Spleen (tissue), 11 donors: ENCODE measurements at regions not wholly inside any gene's neighbourhood (a gene's known extent, or its start where the extent isn't known, plus 50 kb on each side); places are given as distances from the start of the nearest gene placed in this dataset.

Source experiments
- DNase-seq: peaks from one replicate; pipeline ENCODE4 v3.0.0-alpha.2; 2020
- H3K27ac ChIP-seq, 8 donors: fragments of 200-600 bp; sonication (generic) in 7 of 8; 1 replicate in 4 of 8; 2 replicates in 4 of 8; pipeline versions ENCODE4 v1.5.0 to v1.8.0; 2016 to 2021; ENCODE audit warnings: inconsistent platforms in 4 of 8, mild to moderate bottlenecking in 4 of 8, moderate library complexity in 1 of 8
- H3K27me3 ChIP-seq, 7 donors: fragments of 200-600 bp; sonication (generic) in 6 of 7; replicated peaks in 1 of 7; 1 replicate in 4 of 7; 2 replicates in 3 of 7; pipeline versions ENCODE4 v1.5.0 to v1.8.0; 2016 to 2021; ENCODE audit warnings: inconsistent platforms in 3 of 7, mild to moderate bottlenecking in 1 of 7
- H3K36me3 ChIP-seq, 6 donors: fragments of 200-600 bp; sonication (generic) in 5 of 6; 1 replicate in 4 of 6; 2 replicates in 2 of 6; pipeline versions ENCODE4 v1.5.0 to v1.8.0; 2016 to 2021; ENCODE audit warnings: inconsistent platforms in 2 of 6
- H3K4me1 ChIP-seq, 6 donors: fragments of 200-600 bp; sonication (generic) in 5 of 6; 1 replicate in 3 of 6; 2 replicates in 3 of 6; pipeline versions ENCODE4 v1.5.0 to v1.8.0; 2016 to 2021; ENCODE audit warnings: inconsistent platforms in 3 of 6
- H3K4me3 ChIP-seq, 8 donors: fragments of 200-600 bp; sonication (generic) in 7 of 8; 1 replicate in 4 of 8; 2 replicates in 4 of 8; pipeline versions ENCODE4 v1.5.0 to v1.8.0; 2016 to 2021; ENCODE audit warnings: inconsistent platforms in 4 of 8, mild to moderate bottlenecking in 4 of 8, moderate library complexity in 2 of 8
- H3K9me3 ChIP-seq, 8 donors: fragments of 200-600 bp; sonication (generic) in 7 of 8; 1 replicate in 4 of 8; 2 replicates in 4 of 8; pipeline versions ENCODE4 v1.5.0 to v1.8.0; 2016 to 2021; ENCODE audit warnings: inconsistent platforms in 4 of 8
- POLR2A ChIP-seq, 3 donors: fragments of 450-650 bp; IDR thresholded peaks; one replicate each; pipeline ENCODE4 v1.5.1; 2017; ENCODE audit warnings: antibody characterized with exemption in 3 of 3, mild to moderate bottlenecking in 1 of 3
- POLR2AphosphoS5 ChIP-seq, 3 donors: sonication (generic); formaldehyde crosslinking; IDR thresholded peaks; one replicate each; pipeline ENCODE4 v1.5.1; 2017; ENCODE audit warnings: antibody characterized with exemption in 3 of 3
- WGBS, 5 donors: extraction: QIAGEN DNeasy Blood & Tissue Kit in 3 of 5; methylation state at CpG; one replicate each; pipeline versions ENCODE4 v1.1.5 to v1.1.7; 2013 to 2018; 5-methylcytosine and 5-hydroxymethylcytosine counted together
- intact Hi-C: fragments of 100-400 bp; cut with DNase I; formaldehyde crosslinking; loops from one replicate; pipeline ENCODE4 v1.15.0; 2023; ENCODE audit warnings: low total_unique reads
- TF ChIP-seq, protein P1 (sequence below), 11 experiments: fragments of 200-600 bp in 7 of 11; fragments of 450-650 bp in 4 of 11; sonication (generic) in 4 of 11; IDR thresholded peaks in 8 of 11; conservative IDR thresholded peaks in 3 of 11; 1 replicate in 7 of 11; 2 replicates in 4 of 11; pipeline versions ENCODE4 v1.4.0 to v1.8.0; 2016 to 2021; ENCODE audit warnings: antibody characterized with exemption in 11 of 11, inconsistent platforms in 4 of 11, mild to moderate bottlenecking in 1 of 11
- donor health status: healthy with polysubstance abuse.
- donor health status: DM: no; HTN: no; CAD: no; lungs with moderate emphysema.
- donor health status: DM: no; HTN: no; CAD: no.
- donor health status: Bipolar disorder and iron deficiency.
- donor health status: healthy.
- donor health status: DM: no; HTN: no; CAD: no.
- donor health status: DM: yes; HTN: yes; CAD: no.

DNA sequence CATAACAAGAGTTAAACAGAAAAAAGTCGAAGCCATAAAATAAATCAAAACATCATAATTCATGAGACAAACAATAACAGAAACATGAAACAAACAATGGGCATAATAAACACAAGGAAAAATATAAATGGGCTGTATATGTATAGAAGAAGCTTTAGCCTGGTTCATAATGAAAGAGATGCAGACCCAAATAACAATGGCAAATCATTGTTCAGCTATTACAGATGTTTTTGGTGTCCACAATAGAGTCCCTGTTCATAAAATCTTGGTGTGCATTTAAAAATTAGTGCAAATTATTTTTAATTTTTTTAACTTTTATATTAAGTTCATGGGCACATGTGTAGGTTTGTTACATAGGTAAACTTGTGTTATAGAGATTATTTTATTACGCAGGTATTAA is 1185.9 kb upstream of the B3GALT2 start:
- H3K4me3 ChIP-seq: no peak overlapping the region
- intact Hi-C loops: no loop called here
- H3K27ac ChIP-seq: no peak overlapping the region
- 39 to 87% (median 77%) methylated on average over 2 of the region's 2 CpGs for WGBS, 5 donors
- TF ChIP-seq POLR2AphosphoS5 (IDR thresholded peaks at IDR 0.05) (no peak), POLR2A (IDR thresholded peaks at IDR 0.05) (no peak)
- TF ChIP-seq, protein P1, sequence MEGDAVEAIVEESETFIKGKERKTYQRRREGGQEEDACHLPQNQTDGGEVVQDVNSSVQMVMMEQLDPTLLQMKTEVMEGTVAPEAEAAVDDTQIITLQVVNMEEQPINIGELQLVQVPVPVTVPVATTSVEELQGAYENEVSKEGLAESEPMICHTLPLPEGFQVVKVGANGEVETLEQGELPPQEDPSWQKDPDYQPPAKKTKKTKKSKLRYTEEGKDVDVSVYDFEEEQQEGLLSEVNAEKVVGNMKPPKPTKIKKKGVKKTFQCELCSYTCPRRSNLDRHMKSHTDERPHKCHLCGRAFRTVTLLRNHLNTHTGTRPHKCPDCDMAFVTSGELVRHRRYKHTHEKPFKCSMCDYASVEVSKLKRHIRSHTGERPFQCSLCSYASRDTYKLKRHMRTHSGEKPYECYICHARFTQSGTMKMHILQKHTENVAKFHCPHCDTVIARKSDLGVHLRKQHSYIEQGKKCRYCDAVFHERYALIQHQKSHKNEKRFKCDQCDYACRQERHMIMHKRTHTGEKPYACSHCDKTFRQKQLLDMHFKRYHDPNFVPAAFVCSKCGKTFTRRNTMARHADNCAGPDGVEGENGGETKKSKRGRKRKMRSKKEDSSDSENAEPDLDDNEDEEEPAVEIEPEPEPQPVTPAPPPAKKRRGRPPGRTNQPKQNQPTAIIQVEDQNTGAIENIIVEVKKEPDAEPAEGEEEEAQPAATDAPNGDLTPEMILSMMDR (IDR thresholded peaks at IDR 0.05 in 8 of 11, conservative IDR thresholded peaks at IDR 0.05 in 3 of 11): no peak
- H3K36me3 ChIP-seq: no peaks in the 10 kb centered on the region
- no peaks in the 10 kb centered on the region for H3K9me3 ChIP-seq
- no peaks in the 10 kb centered on the region for H3K4me1 ChIP-seq
- no peak for DNase-seq
- H3K27me3 ChIP-seq: no peaks in the 10 kb centered on the region

DNA sequence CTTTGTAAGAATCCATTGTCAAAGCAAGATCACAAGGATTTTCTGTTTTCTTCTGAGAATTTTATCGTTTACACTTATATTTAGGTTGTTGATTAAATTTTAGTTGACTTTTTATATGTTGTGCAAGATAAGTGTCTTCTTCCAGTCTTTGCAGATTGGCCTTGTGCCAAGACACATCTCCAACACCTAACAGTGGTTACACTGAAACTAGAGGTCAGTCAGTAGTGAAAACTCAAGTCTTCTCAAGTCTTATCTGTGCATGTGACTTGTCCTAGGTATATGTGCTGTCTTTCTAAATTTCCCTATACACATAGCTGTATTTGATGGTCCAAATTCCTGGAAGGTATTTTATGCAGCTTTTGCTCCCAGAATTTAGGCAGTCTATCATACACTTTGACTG is 1183.2 kb upstream of the B3GALT2 start:
- intact Hi-C loops: no loop called here
- H3K9me3 ChIP-seq: no peaks in the 10 kb centered on the region
- 50 to 94% (median 91%) methylated on average over 1 of the region's 1 CpG for WGBS, 5 donors
- H3K36me3 ChIP-seq: no peaks in the 10 kb centered on the region
- no peak overlapping the region for H3K4me3 ChIP-seq
- TF ChIP-seq, protein P1 (IDR thresholded peaks at IDR 0.05 in 8 of 11, conservative IDR thresholded peaks at IDR 0.05 in 3 of 11): no peak
- TF ChIP-seq POLR2AphosphoS5 (IDR thresholded peaks at IDR 0.05): no peak
- TF ChIP-seq POLR2A (IDR thresholded peaks at IDR 0.05): no peak
- H3K27ac ChIP-seq: no peak overlapping the region
- no peak for DNase-seq
- no peaks in the 10 kb centered on the region for H3K4me1 ChIP-seq
- H3K27me3 ChIP-seq: no peaks in the 10 kb centered on the region

DNA sequence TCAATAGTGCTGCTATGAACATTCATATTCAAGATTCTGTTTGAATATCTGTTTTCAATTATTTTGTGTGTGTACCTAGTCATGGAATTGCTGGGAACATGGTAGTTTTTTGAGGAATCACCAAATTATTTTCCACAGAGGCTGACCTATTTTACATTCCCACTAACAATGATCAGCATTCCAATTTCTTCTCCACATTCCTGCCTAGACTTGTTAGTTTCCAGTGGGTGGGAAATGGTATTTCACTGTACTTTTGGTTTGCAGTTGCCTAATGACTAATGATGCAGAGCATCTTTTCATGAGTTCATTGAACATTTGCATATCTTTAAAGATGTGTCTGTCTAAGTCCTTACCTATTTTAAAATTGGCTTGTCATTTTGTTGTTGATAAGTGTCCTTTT is 1182.6 kb upstream of the B3GALT2 start:
- H3K9me3 ChIP-seq: no peaks in the 10 kb centered on the region
- no peaks in the 10 kb centered on the region for H3K36me3 ChIP-seq
- intact Hi-C loops: no loop called here

DNA sequence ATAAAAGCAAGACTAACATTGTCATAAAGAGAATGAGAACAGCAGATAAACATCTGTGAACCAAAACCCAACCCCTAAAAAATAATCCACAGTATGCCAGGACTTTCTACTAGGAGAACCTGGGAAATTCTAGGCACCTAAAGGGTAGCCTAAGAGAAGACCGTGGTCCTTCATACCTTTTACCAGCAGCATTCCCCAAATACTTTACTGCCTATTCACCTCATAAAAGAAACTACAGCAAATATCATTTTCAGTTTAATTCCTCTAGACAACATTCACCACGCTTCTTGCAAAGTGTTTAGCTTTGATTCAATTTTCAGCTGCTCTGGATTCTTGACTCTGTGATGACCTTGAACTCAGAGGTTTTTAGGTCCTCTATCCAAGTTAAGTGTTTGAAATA is 1180.7 kb upstream of the B3GALT2 start:
- H3K4me3 ChIP-seq: no peak overlapping the region
- TF ChIP-seq, protein P1 (IDR thresholded peaks at IDR 0.05 in 8 of 11, conservative IDR thresholded peaks at IDR 0.05 in 3 of 11): no peak
- TF ChIP-seq POLR2AphosphoS5 (IDR thresholded peaks at IDR 0.05): no peak
- no peak for TF ChIP-seq POLR2A (IDR thresholded peaks at IDR 0.05)
- H3K4me1 ChIP-seq: no peaks in the 10 kb centered on the region
- H3K27me3 ChIP-seq: no peaks in the 10 kb centered on the region
- H3K9me3 ChIP-seq: no peaks in the 10 kb centered on the region
- no peaks in the 10 kb centered on the region for H3K36me3 ChIP-seq
- intact Hi-C loops: no loop called here
- no peak overlapping the region for H3K27ac ChIP-seq
- 70 to 92% (median 79%) methylated on average over 2 of the region's 2 CpGs for WGBS, 5 donors
- DNase-seq: no peak

More for the DNA sequence above, 1182.6 kb upstream of the B3GALT2 start:
- Histone ChIP-seq H3K27ac (no peak overlapping the region), H3K4me3 (no peak overlapping the region), H3K27me3 (no peaks in the 10 kb centered on the region), H3K4me1 (no peaks in the 10 kb centered on the region)
- TF ChIP-seq, protein P1 (IDR thresholded peaks at IDR 0.05 in 8 of 11, conservative IDR thresholded peaks at IDR 0.05 in 3 of 11): no peak
- TF ChIP-seq POLR2AphosphoS5 (IDR thresholded peaks at IDR 0.05) (no peak), POLR2A (IDR thresholded peaks at IDR 0.05) (no peak)
- no peak for DNase-seq
